GM10248 (cell line): ENCODE measurements at regions not wholly inside any gene's neighbourhood (a gene's known extent, or its start where the extent isn't known, plus 50 kb on each side); places are given as distances from the start of the nearest gene placed in this dataset.
"Not testable (repeated sequence)": the region's sequence is repeated elsewhere in the genome, so short reads cannot be mapped to it uniquely, and the experiment has no call there.

Experiments
- CTCF ChIA-PET: fragments of 300-600 bp; sonication (Branson Sonifier 250); formaldehyde crosslinking; extraction: SDS; loops from one replicate; lab custom pipeline; 2021; ENCODE audit warnings: antibody characterized with exemption; lab: Yijun Ruan, JAX
- POLR2A ChIA-PET: fragments of 350-650 bp; sonication (Branson Sonifier 250); formaldehyde crosslinking; extraction: SDS; loops from one replicate; lab custom pipeline; 2020; ENCODE audit warnings: antibody characterized with exemption; lab: Yijun Ruan, JAX
- DNase-seq: peaks from one replicate; pipeline ENCODE4 v3.0.0; 2012; ENCODE audit errors: extremely low spot score
- CTCF ChIP-seq: IDR thresholded peaks from 2 replicates; pipeline ENCODE4 v1.5.1; 2012; ENCODE audit warnings: mild to moderate bottlenecking, low read depth; ENCODE audit errors: extremely low read depth, missing control alignments, control extremely low read depth

- ChIA-PET POLR2A (no interaction called here), CTCF (interaction anchor here (0.9 kb wide), 1 partner anchor 12 kb away, joined by 3 read pairs; no protein-coding TSS in a partner anchor)
- no peak for DNase-seq
- TF ChIP-seq CTCF, result no peak
Observed at GRCh38 chr2:117349687-117350086, 464.8 kb upstream of the DDX18 start.

GRCh38 chr2:117351396-117351795, 463.1 kb upstream of the DDX18 start:
- no peak for TF ChIP-seq CTCF
- CTCF ChIA-PET, result interaction anchor here (1.3 kb wide), 1 partner anchor 9 kb away, joined by 3 read pairs; no protein-coding TSS in a partner anchor
- DNase-seq, result no peak
- POLR2A ChIA-PET, result no interaction called here

GRCh38 chr2:117359266-117359914, 455.1 kb upstream of the DDX18 start:
- DNase-seq, result no peak
- TF ChIP-seq CTCF, result no peak
- ChIA-PET POLR2A (no interaction called here), CTCF (no interaction called here)

GRCh38 chr2:117360586-117360985, 453.9 kb upstream of the DDX18 start:
- CTCF ChIA-PET, result interaction anchor here (0.7 kb wide), 1 partner anchor 9 kb away, joined by 3 read pairs; no protein-coding TSS in a partner anchor
- POLR2A ChIA-PET, result no interaction called here
- DNase-seq, result no peak
- no peak for TF ChIP-seq CTCF

- DNase-seq, result no peak
- CTCF ChIA-PET, result no interaction called here
- no peak for TF ChIP-seq CTCF
- POLR2A ChIA-PET, result no interaction called here
Observed at GRCh38 chr2:117378653-117379052, 435.8 kb upstream of the DDX18 start.

- POLR2A ChIA-PET, result no interaction called here
- CTCF ChIA-PET, result interaction anchor here (0.7 to 0.9 kb wide), 2 partner anchors 11 to 17 kb away, joined by 3 read pairs; no protein-coding TSS in a partner anchor
- DNase-seq, result no peak
- no peak for TF ChIP-seq CTCF
Observed at GRCh38 chr2:117379928-117380327, 434.6 kb upstream of the DDX18 start.

GRCh38 chr2:117383997-117384396, 430.5 kb upstream of the DDX18 start:
- POLR2A ChIA-PET, CTCF ChIA-PET, DNase-seq: not testable (repeated sequence)
